ENCODE measurements at regions not wholly inside any gene's neighbourhood (a gene's known extent, or its start where the extent isn't known, plus 50 kb on each side); places are given as distances from the start of the nearest gene placed in this dataset.

DNA sequence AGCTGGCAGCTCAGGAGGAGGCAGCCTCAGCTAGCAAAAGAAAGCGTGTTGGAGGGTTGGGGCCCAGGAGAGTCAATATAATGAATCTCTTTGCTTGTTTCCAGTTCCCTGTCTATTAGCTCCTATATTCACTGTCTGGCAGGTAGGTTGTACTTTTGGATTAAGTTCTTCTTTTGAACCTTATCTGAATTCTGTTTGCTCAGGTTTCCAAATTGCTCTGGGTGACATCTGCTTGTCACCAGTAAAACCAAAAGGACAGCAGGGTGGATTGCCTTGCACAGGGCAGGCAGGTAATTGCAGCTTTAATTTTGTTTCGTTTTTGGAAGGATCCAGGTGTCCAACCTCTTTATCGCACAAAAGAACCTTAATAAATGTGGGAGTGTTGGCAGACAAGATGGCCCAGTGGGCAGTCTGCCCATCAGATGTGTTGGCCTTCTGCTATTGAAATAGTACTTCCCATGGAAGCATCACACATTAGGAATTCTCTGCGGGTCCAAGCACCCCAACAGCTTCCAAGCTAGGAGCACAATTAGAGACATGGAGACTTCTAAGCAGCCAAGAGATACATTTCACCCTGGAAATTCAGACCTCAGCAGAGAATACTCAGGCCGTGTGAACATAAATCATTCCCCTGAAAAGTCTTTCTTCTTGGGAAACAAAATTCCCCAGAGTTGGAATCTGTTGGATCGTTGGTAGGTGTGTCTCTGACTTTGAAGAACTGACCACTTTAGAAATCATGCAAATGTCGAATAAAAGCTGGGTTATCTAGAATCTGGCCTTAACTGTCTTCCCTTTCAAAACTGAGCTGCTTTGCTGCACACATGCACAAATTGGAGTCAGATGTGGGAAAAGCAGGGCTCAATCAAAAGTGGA, 286.9 kb upstream of the BMP2 start:
- Histone ChIP-seq H3K27ac (no peak overlapping the region), H3K9me3 (no peaks in the 10 kb centered on the region), H3K4me3 (no peak overlapping the region), H3K27me3 (no peaks in the 10 kb centered on the region), H3K4me1 (no peaks in the 10 kb centered on the region), H3K36me3 (no peaks in the 10 kb centered on the region)
- ATAC-seq (no peak), DNase-seq (no peak)
- TF ChIP-seq CTCF (IDR thresholded peaks at IDR 0.05): no peak
- intact Hi-C loops (cut with DNase I): no loop called here

DNA sequence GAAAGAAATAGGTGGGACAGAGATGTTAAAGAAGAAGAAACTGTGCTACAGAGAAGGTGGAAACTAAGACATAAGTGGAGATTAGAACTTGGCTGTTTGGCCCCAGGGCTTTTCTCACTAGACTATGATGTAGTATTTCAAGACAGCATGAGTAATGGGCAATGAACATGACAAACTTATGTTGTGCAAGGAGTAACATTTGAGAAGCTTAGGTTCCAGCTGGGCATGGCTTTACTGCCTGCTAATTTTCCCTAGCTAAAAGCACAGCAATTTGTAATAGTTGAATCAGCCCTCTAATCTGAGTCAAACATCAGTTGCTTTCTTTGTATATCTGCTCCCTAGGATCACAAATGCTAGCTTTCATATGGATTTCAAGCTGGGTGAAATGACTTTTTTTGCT, 294.3 kb upstream of the BMP2 start:
- H3K27me3 ChIP-seq: no peaks in the 10 kb centered on the region
- H3K4me1 ChIP-seq: no peaks in the 10 kb centered on the region
- no peaks in the 10 kb centered on the region for H3K36me3 ChIP-seq
- no peak overlapping the region for H3K4me3 ChIP-seq
- ATAC-seq (no peak), DNase-seq (no peak)
- intact Hi-C loops (cut with DNase I): no loop called here
- no peaks in the 10 kb centered on the region for H3K9me3 ChIP-seq
- no peak for TF ChIP-seq CTCF (IDR thresholded peaks at IDR 0.05)
- no peak overlapping the region for H3K27ac ChIP-seq

GRCh38 chr20:6471871-6472270, 295.6 kb upstream of the BMP2 start:
- DNase-seq (no peak), ATAC-seq (no peak)
- H3K27ac ChIP-seq: no peak overlapping the region
- no peaks in the 10 kb centered on the region for H3K4me1 ChIP-seq
- H3K9me3 ChIP-seq: no peaks in the 10 kb centered on the region
- H3K36me3 ChIP-seq: no peaks in the 10 kb centered on the region
- no peak overlapping the region for H3K4me3 ChIP-seq
- no peak for TF ChIP-seq CTCF (IDR thresholded peaks at IDR 0.05)
- H3K27me3 ChIP-seq: no peaks in the 10 kb centered on the region
- intact Hi-C loops (cut with DNase I): no loop called here

DNA sequence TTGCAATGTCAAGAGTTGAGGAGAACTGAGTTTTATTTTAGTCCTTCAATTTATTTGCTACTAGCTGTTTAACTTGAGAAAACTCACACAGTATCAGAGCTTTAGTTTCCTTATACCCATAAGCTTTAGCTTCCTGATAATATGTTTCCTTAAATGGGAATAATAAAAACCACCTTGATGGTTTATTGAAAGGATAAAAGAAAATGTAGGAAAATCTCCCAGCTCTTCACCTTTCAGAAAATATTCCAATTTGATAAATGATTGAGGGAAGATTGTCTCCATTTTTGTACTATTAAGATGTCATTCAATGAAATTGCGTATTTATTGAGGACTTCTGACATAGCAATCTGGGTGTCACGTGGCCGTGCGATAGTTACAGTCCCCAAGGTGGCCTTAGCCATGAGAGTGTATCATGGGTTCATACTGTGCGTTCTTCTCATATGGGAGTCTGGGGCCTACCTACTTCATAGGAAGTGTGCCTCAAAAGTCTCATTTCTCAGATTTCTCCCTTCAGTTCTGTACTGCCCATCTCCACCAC, 296.3 kb upstream of the BMP2 start:
- Histone ChIP-seq H3K4me1 (no peaks in the 10 kb centered on the region), H3K9me3 (no peaks in the 10 kb centered on the region), H3K27ac (no peak overlapping the region), H3K4me3 (no peak overlapping the region), H3K36me3 (no peaks in the 10 kb centered on the region), H3K27me3 (no peaks in the 10 kb centered on the region)
- intact Hi-C loops (cut with DNase I): no loop called here
- DNase-seq (no peak), ATAC-seq (no peak)
- no peak for TF ChIP-seq CTCF (IDR thresholded peaks at IDR 0.05)

DNA sequence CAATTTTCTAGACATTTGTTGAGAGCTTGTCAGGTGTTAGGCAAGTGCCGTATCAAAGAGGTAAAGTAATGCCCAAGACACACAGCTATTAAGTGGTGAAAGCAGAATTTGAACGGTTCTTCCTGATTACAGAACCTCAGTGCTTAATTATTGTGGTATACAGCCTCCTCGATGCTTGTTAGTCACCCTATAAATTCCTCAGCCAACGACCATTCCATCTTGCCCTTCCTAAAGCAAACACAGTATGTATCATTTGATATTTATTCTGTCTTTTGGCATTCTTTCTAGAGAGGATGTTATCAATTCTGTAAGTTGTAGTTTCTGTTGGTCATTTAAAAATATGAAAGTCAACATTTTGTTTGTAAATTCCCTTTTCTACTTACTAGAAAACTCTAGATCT, 297.8 kb upstream of the BMP2 start:
- Histone ChIP-seq H3K4me1 (no peaks in the 10 kb centered on the region), H3K27me3 (no peaks in the 10 kb centered on the region), H3K9me3 (no peaks in the 10 kb centered on the region), H3K4me3 (no peak overlapping the region), H3K27ac (no peak overlapping the region), H3K36me3 (no peaks in the 10 kb centered on the region)
- intact Hi-C loops (cut with DNase I): no loop called here
- no peak for TF ChIP-seq CTCF (IDR thresholded peaks at IDR 0.05)
- ATAC-seq (no peak), DNase-seq (no peak)

Data from left lung (tissue), 4 donors.